ENCODE measurements at regions not wholly inside any gene's neighbourhood (a gene's known extent, or its start where the extent isn't known, plus 50 kb on each side); places are given as distances from the start of the nearest gene placed in this dataset.

DNA sequence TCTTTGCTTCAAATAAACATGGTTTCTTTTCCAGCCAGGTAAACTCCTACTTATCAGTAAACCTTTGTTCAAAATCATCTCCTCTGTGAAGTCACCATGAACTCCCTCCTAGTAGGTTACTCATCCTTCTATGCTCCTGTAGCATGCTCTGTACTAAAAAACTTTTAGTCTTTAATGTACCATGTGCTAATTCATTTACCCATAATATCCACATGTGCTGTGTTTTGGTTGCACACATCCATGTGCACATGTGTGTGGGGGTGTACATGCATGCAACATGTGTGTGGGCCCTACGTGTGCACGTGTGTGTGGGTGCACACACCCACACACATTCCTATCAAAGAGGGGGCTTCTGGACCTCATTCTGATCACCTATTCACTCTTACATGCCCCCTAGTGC is 259.9 kb upstream of the SP4 start:
- Mint-ChIP-seq H3K4me1 (ENCODE audit: low read depth) (no peaks in the 10 kb centered on the region), H3K4me3 (no peak overlapping the region), H3K9me3 (no peaks in the 10 kb centered on the region), H3K36me3 (ENCODE audit: low read depth) (no peaks in the 10 kb centered on the region), H3K27me3 (ENCODE audit: insufficient read depth) (peaks cover 31% of the 10 kb centered on the region), H3K27ac (no peak overlapping the region)
- intact Hi-C loops (cut with micrococcal nuclease) = no loop called here
- DNase-seq (ENCODE audit: low spot score) = no peak

DNA sequence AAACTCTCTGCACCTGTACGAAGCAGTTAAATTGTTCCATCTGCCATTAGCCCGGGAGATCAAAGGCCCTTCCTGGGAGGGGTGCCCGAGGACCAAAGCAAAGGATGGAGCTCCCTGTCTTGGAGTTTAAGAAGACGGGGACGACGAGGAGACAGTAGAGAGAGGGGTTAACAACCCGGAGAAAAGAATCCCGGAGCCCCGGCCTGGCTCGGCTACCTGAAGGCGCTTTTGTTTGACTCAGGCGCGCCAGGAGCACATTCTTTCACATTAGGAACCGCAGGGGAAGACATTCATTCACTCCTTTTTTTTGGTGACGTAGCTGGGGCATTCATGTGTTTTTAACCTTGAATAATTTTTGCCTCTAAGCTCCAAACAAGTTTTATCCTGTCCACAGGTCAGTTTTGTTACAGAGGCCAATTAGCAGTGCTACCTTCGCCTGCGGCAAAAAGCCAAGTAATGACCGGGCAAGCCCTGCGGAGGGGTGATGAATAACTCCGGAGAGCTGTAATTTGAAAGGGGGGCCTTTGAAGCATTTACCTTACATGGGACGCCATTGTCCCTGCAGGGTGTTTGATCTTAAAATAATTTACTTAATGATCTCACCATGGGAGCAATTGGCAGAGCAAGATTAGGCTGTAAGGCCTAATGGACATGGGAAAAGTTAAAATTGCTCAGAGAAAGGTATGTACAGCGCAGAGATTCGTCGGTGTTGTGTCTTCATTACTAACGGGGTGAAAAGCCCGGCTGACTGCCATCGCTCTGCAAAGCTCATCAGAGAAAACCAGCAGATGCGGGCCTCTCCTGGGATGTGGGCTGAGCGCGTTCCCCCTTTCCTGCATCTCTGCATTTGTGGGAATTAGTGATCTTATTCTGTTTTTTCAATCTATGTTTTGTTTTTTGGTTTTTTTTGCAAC is 258.0 kb upstream of the SP4 start:
- H3K4me3 Mint-ChIP-seq = no peak overlapping the region
- H3K27ac Mint-ChIP-seq = no peak overlapping the region
- intact Hi-C loops (cut with micrococcal nuclease) = no loop called here
- no peaks in the 10 kb centered on the region for H3K36me3 Mint-ChIP-seq (ENCODE audit: low read depth)
- peaks cover 34% of the 10 kb centered on the region for H3K27me3 Mint-ChIP-seq (ENCODE audit: insufficient read depth)
- no peaks in the 10 kb centered on the region for H3K4me1 Mint-ChIP-seq (ENCODE audit: low read depth)
- H3K9me3 Mint-ChIP-seq = no peaks in the 10 kb centered on the region
- no peak for DNase-seq (ENCODE audit: low spot score)

DNA sequence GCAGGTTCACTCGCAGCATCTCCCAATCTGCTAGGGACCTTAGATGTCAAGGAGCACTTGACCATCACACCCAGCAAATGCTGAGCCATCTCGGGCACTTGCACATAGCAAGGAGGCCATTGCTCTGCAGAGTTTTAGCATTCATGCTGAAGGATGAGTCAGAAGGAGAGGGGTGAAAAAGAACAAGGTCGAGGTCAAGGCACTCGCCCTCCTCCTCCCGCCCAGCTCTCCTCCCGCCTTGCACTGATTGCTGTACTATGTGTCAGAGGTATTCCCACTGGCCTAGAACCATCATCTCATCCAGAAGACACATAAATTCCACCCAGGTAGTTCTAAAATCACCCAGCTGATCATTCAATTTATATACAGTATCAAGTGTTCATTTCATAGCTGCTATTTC is 255.1 kb upstream of the SP4 start:
- Mint-ChIP-seq H3K4me3 (no peak overlapping the region), H3K9me3 (no peaks in the 10 kb centered on the region), H3K4me1 (ENCODE audit: low read depth) (no peaks in the 10 kb centered on the region), H3K27me3 (ENCODE audit: insufficient read depth) (peaks cover 26% of the 10 kb centered on the region), H3K27ac (no peak overlapping the region), H3K36me3 (ENCODE audit: low read depth) (no peaks in the 10 kb centered on the region)
- intact Hi-C loops (cut with micrococcal nuclease) = no loop called here
- DNase-seq (ENCODE audit: low spot score) = no peak

DNA sequence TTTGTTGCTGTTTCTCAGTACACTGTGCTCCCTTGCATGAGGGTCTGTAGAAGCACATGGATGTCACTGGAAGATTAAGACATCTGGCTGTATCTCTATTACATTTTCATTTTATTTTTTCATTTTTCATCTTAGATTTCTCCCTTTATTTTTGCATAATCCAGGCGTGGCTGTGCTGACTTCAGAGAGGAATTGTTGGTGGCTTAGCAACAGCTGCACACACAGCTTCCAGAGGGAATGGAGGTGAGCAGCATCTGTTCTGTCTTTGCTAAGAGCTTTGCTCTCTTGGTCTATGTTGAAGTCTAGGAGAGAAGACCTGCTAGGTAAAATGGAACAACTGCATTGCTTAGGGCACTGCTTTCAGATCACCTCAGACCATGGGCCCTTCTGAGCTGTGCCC is 254.4 kb upstream of the SP4 start:
- Mint-ChIP-seq H3K27ac (no peak overlapping the region), H3K9me3 (no peaks in the 10 kb centered on the region), H3K4me3 (no peak overlapping the region), H3K36me3 (ENCODE audit: low read depth) (no peaks in the 10 kb centered on the region), H3K27me3 (ENCODE audit: insufficient read depth) (peaks cover 20% of the 10 kb centered on the region), H3K4me1 (ENCODE audit: low read depth) (no peaks in the 10 kb centered on the region)
- intact Hi-C loops (cut with micrococcal nuclease) = no loop called here
- DNase-seq (ENCODE audit: low spot score) = no peak

DNA sequence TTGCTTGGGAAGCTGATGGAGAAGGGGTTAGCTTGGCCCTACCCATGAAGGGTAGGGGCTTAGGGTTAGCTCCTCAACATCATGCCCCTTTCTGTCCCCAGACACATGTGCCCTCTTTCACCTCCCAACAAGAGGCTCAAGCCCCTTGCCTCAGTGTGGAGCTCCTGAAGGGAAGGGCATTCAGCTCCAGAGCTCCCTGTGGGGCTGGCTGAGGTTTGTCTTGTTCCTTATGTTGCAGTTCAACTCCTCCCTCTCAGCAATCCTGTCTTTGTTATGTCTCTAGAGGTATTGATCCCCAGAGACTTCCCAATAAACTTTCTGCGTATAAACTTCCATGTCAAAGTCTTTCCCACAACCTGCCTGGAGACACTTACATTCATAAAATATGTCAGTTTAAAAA is 252.2 kb upstream of the SP4 start:
- Mint-ChIP-seq H3K9me3 (no peaks in the 10 kb centered on the region), H3K4me1 (ENCODE audit: low read depth) (no peaks in the 10 kb centered on the region), H3K27me3 (ENCODE audit: insufficient read depth) (peaks cover 10% of the 10 kb centered on the region), H3K27ac (no peak overlapping the region), H3K4me3 (no peak overlapping the region), H3K36me3 (ENCODE audit: low read depth) (no peaks in the 10 kb centered on the region)
- intact Hi-C loops (cut with micrococcal nuclease) = no loop called here
- no peak for DNase-seq (ENCODE audit: low spot score)

DNA sequence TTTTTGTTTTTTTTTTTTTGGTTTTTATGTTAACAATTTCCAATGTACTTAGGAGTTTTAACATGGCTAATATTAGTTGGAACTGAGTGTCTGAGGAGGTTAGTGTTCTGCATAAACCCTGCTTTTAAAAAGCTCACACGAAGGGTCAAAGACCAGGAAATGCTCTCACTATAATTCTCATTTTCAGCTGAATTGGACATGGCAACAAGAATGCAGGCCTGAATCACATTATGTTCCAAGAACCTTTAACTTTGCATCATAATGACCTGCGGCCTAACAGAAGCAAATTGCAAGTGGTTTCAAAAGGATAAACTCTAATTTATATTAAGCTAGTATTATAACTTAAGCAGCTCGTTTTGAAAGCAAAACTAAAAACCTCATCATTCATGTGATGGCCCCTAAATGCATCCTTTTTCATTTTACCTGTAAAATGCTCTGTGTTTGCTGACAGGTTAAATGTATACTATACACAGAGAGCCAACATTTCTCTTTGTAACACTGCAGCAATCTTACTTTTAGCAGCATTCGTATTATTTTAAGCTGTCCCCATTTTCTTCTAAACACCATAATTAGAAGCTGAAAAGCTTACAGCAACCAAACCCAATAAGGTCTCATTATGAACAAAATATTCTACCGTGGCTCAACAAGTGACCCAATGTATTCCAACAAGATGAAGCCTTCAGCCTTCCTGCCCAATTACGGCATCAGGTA is 242.8 kb upstream of the SP4 start:
- Mint-ChIP-seq H3K4me3 (no peak overlapping the region), H3K9me3 (no peaks in the 10 kb centered on the region), H3K27me3 (ENCODE audit: insufficient read depth) (no peaks in the 10 kb centered on the region), H3K27ac (no peak overlapping the region), H3K4me1 (ENCODE audit: low read depth) (no peaks in the 10 kb centered on the region), H3K36me3 (ENCODE audit: low read depth) (no peaks in the 10 kb centered on the region)
- DNase-seq (ENCODE audit: low spot score) = no peak
- intact Hi-C loops (cut with micrococcal nuclease) = no loop called here

DNA sequence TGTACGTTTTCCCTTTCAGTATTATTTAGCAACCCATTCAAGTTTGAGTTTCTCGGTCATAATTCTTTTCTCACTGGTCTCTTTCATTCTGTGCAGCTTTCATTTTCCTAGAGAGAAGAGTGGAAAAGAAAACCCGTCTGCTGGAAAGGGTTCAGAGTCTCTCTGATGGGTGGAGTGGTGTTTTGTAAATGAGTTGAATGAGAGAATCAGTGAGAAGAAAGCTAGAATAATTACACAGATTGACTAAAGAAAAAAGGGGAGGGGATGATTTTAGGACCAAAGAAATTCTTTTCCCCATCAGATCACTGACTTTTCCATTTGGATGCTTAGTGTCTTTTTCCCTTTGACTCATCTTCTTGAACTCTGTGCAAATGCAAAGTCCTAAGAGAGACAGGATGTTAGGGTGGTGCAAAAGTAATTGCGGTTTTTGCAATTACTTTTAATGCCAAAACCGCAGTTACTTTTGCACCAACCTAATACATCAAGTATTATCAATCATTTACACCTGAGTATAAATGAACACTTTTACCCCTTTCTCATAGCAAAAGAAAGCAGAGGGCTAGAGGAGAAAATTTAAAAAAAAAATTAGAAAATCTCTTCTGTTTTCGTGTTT is 242.1 kb upstream of the SP4 start:
- Mint-ChIP-seq H3K4me3 (no peak overlapping the region), H3K27ac (no peak overlapping the region), H3K36me3 (ENCODE audit: low read depth) (no peaks in the 10 kb centered on the region), H3K4me1 (ENCODE audit: low read depth) (no peaks in the 10 kb centered on the region), H3K27me3 (ENCODE audit: insufficient read depth) (no peaks in the 10 kb centered on the region), H3K9me3 (no peaks in the 10 kb centered on the region)
- DNase-seq (ENCODE audit: low spot score) = no peak
- intact Hi-C loops (cut with micrococcal nuclease) = no loop called here

DNA sequence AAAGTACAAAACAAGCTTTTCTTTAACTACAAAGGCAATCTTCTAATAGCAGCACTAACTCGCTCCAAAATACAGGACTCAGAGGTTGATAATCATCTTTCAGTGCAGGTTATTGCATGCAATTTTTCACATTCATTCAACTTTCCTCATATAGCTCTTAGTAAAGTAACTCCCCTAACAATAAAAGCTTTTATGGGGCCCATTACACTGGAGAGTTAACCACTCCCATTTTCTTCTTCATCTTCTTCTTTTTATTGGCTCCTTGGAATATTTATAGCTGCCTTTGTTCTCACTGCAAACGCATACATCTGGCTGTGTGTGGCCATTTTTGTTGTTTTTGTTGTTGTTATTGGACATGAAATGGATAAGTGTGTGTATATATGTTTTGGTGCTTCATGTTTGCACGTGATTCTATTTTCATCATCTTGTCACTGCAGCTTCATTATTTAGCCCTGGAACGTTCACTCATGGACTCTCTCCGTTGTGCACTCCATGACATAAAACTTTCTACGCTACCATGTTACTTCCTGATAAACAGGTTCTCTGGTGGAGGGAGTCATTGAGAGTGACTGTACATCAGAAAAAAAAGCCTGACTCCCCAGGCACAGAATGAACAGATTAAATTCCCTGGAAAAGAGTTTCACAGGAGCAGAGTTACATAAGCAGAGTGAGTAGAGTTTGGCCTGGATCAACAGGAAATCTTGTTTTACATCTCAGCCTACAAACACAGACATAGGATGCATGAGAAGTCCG is 236.4 kb upstream of the SP4 start:
- H3K9me3 Mint-ChIP-seq = no peaks in the 10 kb centered on the region
- H3K4me3 Mint-ChIP-seq = no peak overlapping the region
- H3K4me1 Mint-ChIP-seq (ENCODE audit: low read depth) = no peaks in the 10 kb centered on the region
- no peak for DNase-seq (ENCODE audit: low spot score)
- intact Hi-C loops (cut with micrococcal nuclease) = no loop called here
- H3K27ac Mint-ChIP-seq = no peak overlapping the region
- H3K36me3 Mint-ChIP-seq (ENCODE audit: low read depth) = no peaks in the 10 kb centered on the region
- H3K27me3 Mint-ChIP-seq (ENCODE audit: insufficient read depth) = peaks cover 2% of the 10 kb centered on the region

DNA sequence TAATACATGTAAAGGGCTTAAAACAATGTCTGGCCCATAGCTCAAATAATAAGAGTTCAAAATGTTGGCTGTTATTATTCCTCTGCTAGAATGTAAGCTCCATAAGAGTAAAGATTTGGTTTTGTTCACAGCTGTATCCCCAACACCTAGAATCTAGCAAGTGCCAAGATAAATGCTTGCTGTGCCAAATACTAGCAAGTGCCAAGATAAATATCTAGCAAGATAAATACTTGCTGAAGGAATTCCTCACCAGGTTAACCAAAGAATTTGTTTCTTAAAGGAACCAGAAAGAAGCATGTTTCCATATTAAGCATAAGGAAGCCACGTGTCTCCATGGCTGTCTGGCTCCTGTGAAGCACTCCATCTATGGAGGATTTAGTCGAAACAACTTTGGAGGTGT is 235.2 kb upstream of the SP4 start:
- no peaks in the 10 kb centered on the region for H3K36me3 Mint-ChIP-seq (ENCODE audit: low read depth)
- intact Hi-C loops (cut with micrococcal nuclease) = no loop called here
- H3K27ac Mint-ChIP-seq = no peak overlapping the region
- no peak overlapping the region for H3K4me3 Mint-ChIP-seq
- no peak for DNase-seq (ENCODE audit: low spot score)
- no peaks in the 10 kb centered on the region for H3K9me3 Mint-ChIP-seq
- H3K27me3 Mint-ChIP-seq (ENCODE audit: insufficient read depth) = peaks cover 2% of the 10 kb centered on the region
- no peaks in the 10 kb centered on the region for H3K4me1 Mint-ChIP-seq (ENCODE audit: low read depth)

DNA sequence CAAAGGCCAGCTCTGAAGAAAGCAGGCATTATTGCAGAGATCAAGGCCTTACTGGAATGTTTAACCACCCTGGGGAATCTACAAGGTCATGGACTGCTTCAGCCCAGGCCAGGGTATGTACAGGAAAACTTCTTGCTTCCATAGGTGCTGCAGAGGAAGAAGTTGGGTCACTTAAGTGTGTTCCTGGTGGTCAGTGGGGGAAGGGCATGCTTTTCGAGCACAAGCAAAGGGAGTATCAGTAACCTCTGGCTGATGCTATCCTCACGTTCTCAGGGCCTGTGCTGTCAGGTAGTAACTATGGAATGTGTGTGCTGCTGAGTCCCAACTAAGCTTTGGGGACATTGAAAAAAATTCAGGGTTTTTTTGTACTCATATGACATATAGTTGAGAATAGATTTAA is 234.0 kb upstream of the SP4 start:
- H3K4me1 Mint-ChIP-seq (ENCODE audit: low read depth) = no peaks in the 10 kb centered on the region
- H3K9me3 Mint-ChIP-seq = no peaks in the 10 kb centered on the region
- H3K36me3 Mint-ChIP-seq (ENCODE audit: low read depth) = no peaks in the 10 kb centered on the region
- intact Hi-C loops (cut with micrococcal nuclease) = no loop called here
- H3K27me3 Mint-ChIP-seq (ENCODE audit: insufficient read depth) = peaks cover 2% of the 10 kb centered on the region
- DNase-seq (ENCODE audit: low spot score) = no peak
- H3K4me3 Mint-ChIP-seq = no peak overlapping the region
- no peak overlapping the region for H3K27ac Mint-ChIP-seq

DNA sequence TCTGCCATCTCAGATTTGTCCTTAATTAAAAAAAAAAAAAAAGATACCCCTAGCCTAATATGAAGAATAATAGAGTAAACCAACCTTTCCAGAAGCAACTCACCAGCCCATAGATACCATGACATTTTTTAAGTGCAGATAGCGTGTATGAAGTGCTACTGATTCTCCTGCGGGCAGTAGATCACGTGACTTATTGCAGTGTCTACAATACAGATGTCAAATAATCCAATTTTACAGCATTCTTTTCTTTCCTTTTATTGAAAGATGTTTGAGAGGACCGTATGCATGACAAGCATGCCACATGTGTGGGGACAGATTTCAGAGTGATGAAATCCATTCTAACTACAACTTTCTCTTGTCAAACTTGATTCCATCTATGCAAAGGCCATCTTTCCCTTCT is 232.9 kb upstream of the SP4 start:
- Mint-ChIP-seq H3K9me3 (no peaks in the 10 kb centered on the region), H3K4me3 (no peak overlapping the region), H3K36me3 (ENCODE audit: low read depth) (no peaks in the 10 kb centered on the region), H3K4me1 (ENCODE audit: low read depth) (no peaks in the 10 kb centered on the region), H3K27me3 (ENCODE audit: insufficient read depth) (peaks cover 2% of the 10 kb centered on the region), H3K27ac (no peak overlapping the region)
- intact Hi-C loops (cut with micrococcal nuclease) = no loop called here
- no peak for DNase-seq (ENCODE audit: low spot score)

DNA sequence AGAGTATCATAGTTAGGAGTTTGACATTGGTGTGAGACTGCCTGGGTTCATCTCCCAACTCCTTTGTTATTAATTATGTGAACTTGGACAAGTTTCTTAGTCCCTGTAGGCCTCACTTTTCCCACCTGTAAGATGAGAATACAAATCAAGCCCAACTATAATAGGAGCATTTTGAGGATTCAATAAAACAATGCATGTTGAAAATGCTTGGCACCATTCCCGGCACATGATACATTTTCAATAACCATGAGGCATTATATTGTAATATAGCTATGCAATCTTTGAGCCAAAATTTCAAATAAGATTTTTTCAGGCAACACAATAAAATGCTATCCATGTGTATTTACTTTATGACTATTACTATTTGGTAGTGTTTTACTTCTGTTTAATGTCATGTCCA is 229.0 kb upstream of the SP4 start:
- DNase-seq (ENCODE audit: low spot score) = no peak
- Mint-ChIP-seq H3K36me3 (ENCODE audit: low read depth) (no peaks in the 10 kb centered on the region), H3K4me1 (ENCODE audit: low read depth) (no peaks in the 10 kb centered on the region), H3K4me3 (no peak overlapping the region), H3K27me3 (ENCODE audit: insufficient read depth) (no peaks in the 10 kb centered on the region), H3K9me3 (no peaks in the 10 kb centered on the region), H3K27ac (no peak overlapping the region)
- intact Hi-C loops (cut with micrococcal nuclease) = no loop called here

DNA sequence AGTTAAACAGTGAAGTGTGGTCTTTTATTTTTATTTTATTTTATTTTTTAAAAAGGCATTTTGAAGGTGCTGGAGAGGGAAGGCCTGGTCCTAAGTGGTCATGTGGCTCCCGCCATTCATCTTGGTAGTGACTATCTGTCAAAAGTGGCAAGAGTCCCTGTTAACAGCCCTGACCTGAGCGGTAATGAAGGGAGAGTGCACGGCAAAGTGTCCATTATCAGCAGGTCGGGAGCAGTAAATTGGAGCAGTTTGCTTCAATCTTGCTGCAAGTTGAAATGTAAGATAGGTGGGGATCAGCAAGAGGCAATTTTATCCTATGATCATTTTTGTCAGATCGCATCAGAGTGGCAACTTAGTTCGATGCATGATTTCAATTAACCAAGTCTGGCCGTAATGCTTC is 227.4 kb upstream of the SP4 start:
- Mint-ChIP-seq H3K36me3 (ENCODE audit: low read depth) (no peaks in the 10 kb centered on the region), H3K9me3 (no peaks in the 10 kb centered on the region), H3K27me3 (ENCODE audit: insufficient read depth) (peaks cover 3% of the 10 kb centered on the region), H3K4me3 (no peak overlapping the region), H3K4me1 (ENCODE audit: low read depth) (no peaks in the 10 kb centered on the region), H3K27ac (no peak overlapping the region)
- no peak for DNase-seq (ENCODE audit: low spot score)
- intact Hi-C loops (cut with micrococcal nuclease) = no loop called here
